Fibroblast of villous mesenchyme (primary cell): ENCODE measurements at regions not wholly inside any gene's neighbourhood (a gene's known extent, or its start where the extent isn't known, plus 50 kb on each side); places are given as distances from the start of the nearest gene placed in this dataset.
"Not testable (repeated sequence)": the region's sequence is repeated elsewhere in the genome, so short reads cannot be mapped to it uniquely, and the experiment has no call there.

Source experiments
- DNase-seq: peaks from one replicate; pipeline ENCODE4 v3.0.0-alpha.2; 2010; ENCODE audit warnings: low read depth
- H3K4me3 ChIP-seq: 2 replicates; pipeline ENCODE4 v1.5.1; 2011; ENCODE audit warnings: low read depth, mild to moderate bottlenecking, low read length
- TF ChIP-seq, protein P1 (sequence below): IDR thresholded peaks from 2 replicates; pipeline ENCODE4 v1.5.1; 2012; ENCODE audit warnings: low read depth, mild to moderate bottlenecking, low read length; ENCODE audit not compliant: insufficient read depth

DNA sequence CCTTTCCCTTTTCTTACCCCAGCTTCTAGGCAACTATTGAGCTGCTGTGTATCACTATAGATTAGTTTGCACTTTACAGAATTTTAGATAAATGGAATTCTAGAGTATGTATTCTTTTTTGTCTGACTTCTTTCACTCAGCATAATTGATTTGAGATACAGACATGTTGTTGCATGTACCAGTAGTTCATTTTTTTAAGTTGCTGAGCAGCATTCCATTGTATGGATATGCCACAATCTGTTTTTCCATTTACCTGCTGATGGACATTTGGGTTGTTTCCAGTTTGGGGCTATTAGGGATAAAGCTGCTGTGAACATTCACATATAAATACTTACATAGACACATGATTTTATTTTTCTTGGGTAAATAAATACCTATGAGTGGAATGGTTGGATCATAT is 135.7 kb downstream of the IGF1 start:
- no peak overlapping the region for H3K4me3 ChIP-seq
- TF ChIP-seq, protein P1, sequence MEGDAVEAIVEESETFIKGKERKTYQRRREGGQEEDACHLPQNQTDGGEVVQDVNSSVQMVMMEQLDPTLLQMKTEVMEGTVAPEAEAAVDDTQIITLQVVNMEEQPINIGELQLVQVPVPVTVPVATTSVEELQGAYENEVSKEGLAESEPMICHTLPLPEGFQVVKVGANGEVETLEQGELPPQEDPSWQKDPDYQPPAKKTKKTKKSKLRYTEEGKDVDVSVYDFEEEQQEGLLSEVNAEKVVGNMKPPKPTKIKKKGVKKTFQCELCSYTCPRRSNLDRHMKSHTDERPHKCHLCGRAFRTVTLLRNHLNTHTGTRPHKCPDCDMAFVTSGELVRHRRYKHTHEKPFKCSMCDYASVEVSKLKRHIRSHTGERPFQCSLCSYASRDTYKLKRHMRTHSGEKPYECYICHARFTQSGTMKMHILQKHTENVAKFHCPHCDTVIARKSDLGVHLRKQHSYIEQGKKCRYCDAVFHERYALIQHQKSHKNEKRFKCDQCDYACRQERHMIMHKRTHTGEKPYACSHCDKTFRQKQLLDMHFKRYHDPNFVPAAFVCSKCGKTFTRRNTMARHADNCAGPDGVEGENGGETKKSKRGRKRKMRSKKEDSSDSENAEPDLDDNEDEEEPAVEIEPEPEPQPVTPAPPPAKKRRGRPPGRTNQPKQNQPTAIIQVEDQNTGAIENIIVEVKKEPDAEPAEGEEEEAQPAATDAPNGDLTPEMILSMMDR, result no peak
- no peak for DNase-seq

DNA sequence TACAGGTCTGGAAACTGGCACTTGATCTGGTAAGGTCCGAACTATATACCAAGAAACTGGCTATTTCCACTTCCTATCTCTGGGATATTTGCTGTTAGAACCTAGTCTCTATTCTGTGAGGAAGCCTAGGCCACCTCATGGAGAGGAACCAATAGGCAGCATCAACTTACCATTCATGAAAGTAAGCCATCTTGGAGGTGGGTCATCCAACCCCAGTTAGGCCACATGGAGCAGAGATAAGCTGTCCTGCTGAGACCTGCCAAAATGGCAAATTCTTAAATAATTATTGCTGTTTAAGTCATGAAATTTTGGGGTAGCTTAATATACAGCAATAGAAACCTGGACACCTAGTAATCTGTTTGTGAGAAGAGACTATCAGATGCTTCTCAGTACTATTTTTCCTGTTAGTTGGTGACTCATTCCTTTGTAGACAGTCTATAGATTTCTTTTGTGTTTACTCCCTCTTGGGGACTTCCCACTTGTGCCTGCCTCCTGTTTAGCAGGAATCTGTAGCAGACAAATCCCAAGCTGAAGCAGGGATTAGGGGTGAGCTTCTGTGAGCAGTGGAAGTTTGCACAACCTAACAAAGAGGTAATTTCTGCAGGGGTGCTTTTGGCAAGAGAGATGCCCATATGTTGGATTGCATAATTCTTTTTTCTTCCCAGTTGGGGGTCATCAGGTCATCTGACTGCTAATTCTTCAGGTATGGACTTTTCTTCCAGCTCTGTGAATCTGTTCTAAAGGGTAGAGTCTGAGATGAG is 136.8 kb downstream of the IGF1 start:
- TF ChIP-seq, protein P1, result no peak
- no peak overlapping the region for H3K4me3 ChIP-seq
- peak; percentile 55 for DNase-seq

DNA sequence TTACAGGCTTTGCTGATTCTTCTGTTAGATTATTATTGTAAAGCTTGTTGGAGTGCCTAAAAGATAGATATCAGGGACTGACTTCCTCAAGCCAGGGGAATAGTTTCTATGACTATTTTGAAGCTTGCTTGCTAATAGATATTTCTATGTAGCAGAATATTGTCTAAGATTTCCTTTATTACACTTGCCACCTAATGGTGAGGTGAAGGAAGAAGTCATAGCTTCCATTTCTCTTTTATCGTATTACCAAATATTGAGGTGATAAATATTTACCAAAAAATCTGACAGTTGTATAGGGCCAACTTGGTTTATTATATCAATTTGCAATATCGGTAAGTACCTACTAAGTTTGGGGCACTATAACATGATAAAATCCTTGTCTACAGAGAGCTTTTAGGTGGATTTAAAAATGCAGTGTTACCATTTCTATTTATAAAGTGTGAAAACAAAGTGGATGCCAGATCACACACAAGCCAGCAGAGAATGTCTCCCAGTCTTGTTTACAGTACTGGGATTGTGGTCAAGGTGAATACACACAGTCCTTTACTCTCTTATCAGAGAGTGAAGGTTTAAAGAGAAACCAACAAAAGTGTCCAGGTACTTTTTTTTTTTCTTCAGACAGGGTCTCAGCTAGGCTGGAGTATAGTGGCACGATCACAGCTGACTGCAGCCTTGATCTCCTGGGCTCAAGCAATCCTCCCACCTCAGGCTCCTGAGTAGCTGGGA is 137.9 kb downstream of the IGF1 start:
- TF ChIP-seq, protein P1, result no peak
- DNase-seq, result no peak
- no peak overlapping the region for H3K4me3 ChIP-seq

DNA sequence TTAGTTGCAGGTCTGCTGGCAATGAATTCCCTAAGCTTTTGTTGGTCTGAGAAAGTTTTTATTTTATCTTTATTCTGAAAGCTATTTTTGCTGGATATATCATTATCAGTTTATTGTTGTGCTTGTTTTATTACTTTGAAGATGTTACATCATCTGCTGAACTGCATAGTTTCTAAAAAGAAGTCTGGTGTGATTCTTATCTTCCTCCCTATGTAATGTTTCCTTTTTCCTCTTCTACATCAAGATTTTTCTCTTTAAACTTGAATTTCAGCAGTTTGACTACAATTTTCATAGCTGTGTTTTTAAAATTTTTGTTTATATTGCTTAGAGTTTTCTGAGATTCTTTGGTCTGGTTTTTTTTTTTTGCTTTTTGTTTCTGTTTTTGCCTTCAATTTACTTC is 137.1 kb upstream of the PMCH start:
- DNase-seq, result no peak
- H3K4me3 ChIP-seq, result no peak overlapping the region
- TF ChIP-seq, protein P1, result no peak

DNA sequence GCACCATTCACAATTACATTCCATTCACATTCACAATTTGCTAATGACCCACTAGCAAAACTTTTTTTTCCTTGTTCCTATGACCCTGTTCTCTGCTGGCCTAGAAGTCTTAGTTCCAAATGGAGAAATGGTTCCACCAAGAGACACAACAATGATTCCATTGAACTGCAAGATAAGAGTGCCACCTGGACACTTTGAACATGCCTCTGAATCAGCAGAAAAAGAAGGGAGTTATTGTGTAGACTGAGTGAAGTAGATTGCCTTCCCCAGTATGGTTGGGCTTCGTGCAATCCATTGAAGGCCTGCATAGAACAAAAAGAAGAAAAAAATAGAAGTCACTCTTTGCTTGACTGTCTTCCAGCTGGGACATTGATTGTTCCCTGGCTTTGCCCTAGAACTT is 133.8 kb upstream of the PMCH start:
- H3K4me3 ChIP-seq, result no peak overlapping the region
- no peak for DNase-seq
- TF ChIP-seq, protein P1, result no peak

DNA sequence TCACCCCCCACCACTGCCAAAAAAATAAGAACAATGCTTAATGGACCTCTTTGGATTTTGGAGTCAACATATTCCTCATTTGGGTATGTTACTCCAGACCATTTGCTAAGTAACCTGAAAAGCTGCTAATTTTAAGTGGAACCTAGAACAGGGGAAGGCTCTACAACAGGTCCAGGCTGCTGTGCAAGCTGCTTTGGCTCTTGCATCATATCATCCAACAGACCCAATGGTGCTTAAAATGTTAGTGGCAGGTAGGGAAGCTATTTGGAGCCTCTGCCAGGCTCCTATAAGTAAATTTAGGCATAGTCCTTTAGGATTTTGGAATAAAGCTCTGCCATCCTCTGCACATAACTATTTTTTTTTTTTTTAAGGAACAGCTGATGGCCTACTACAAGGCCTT is 132.2 kb upstream of the PMCH start:
- no peak for DNase-seq
- H3K4me3 ChIP-seq, result no peak overlapping the region
- TF ChIP-seq, protein P1, result no peak

DNA sequence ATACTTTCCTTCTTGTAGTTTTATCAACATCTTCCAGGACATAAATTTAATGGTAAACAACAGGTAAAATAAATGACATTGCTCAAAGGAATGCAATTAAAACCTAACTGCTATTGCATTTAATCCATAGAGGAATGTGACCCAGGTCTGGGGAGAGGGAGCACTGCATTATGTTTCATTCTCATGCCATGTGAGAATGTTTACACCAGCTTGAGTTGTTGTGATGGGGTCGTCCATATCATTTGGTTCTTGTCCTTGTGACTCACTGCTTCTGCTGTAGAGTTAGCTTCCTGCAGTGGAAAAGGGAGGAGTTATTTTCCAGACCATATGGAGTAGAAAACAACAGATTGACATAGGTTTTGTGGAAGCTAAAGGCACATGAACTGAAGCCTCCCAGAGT is 129.3 kb upstream of the PMCH start:
- no peak overlapping the region for H3K4me3 ChIP-seq
- DNase-seq, result peak; percentile 65
- TF ChIP-seq, protein P1, result no peak

DNA sequence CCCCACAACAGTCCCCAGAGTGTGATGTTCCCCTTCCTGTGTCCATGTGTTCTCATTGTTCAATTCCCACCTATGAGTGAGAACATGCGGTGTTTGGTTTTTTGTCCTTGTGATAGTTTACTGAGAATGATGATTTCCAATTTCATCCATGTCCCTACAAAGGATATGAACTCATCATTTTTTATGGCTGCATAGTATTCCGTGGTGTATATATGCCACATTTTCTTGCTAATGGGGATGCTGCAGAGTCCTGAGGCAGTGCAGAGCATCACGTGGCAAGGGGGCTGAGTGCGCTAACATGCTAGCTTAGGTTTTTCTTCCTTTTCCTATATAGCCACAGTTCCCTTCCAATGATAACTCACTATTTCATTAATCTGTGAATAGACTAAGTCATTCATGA is 127.5 kb upstream of the PMCH start:
- not testable (repeated sequence) for DNase-seq, H3K4me3 ChIP-seq
